ENCODE measurements at regions not wholly inside any gene's neighbourhood (a gene's known extent, or its start where the extent isn't known, plus 50 kb on each side); places are given as distances from the start of the nearest gene placed in this dataset.

- TF ChIP-seq POLR2AphosphoS5 (IDR thresholded peaks at IDR 0.05) (no peak), CTCF (IDR thresholded peaks at IDR 0.05) (no peak)
Measured at GRCh38 chr1:95615421-95615820, 381.4 kb downstream of the RWDD3 start.

Data from sigmoid colon (tissue), 4 donors.